ENCODE measurements at regions not wholly inside any gene's neighbourhood (a gene's known extent, or its start where the extent isn't known, plus 50 kb on each side); places are given as distances from the start of the nearest gene placed in this dataset.

- Histone ChIP-seq H3K4me2 (ENCODE audit: low read depth, low read length) (no peak overlapping the region), H3K9me3 (replicated peaks; ENCODE audit: insufficient read depth, low read length) (no peaks in the 10 kb centered on the region), H3K9me2 (replicated peaks; ENCODE audit: insufficient read depth, low read length) (no peaks in the 10 kb centered on the region), H3K27ac (ENCODE audit: low read length) (no peak overlapping the region), H3K27me3 (replicated peaks; ENCODE audit: insufficient read depth, low read length) (no peaks in the 10 kb centered on the region), H3F3A (ENCODE audit: insufficient read depth, low read length) (no peaks in the 10 kb centered on the region), H3K79me2 (ENCODE audit: low read length) (no peaks in the 10 kb centered on the region), H3K9ac (ENCODE audit: low read length) (no peak overlapping the region), H4K20me1 (ENCODE audit: insufficient read depth, low read length) (no peaks in the 10 kb centered on the region), H3K4me3 (ENCODE audit: low read length) (no peak overlapping the region), H3K36me3 (replicated peaks; ENCODE audit: insufficient read depth, low read length) (no peaks in the 10 kb centered on the region), H3K4me1 (ENCODE audit: low read length) (no peaks in the 10 kb centered on the region), H2AFZ (ENCODE audit: low read length) (no peak overlapping the region)
- DNase-seq, result no peak
- TF ChIP-seq CTCF (IDR thresholded peaks at IDR 0.05; ENCODE audit: low read length) (no peak), EZH2 (optimal IDR thresholded peaks at IDR 0.05; ENCODE audit: low read depth, low read length) (no peak), EZH2phosphoT487 (IDR thresholded peaks at IDR 0.05; ENCODE audit: low read length) (no peak)
Observed at GRCh38 chr2:173669271-173669853, 295.8 kb downstream of the SP3 start.

- no peaks in the 10 kb centered on the region for H3K79me2 ChIP-seq (ENCODE audit: low read length)
- H3K27me3 ChIP-seq (replicated peaks; ENCODE audit: insufficient read depth, low read length), result no peaks in the 10 kb centered on the region
- H3K4me1 ChIP-seq (ENCODE audit: low read length), result no peaks in the 10 kb centered on the region
- H3K4me2 ChIP-seq (ENCODE audit: low read depth, low read length), result no peak overlapping the region
- no peak overlapping the region for H3K9ac ChIP-seq (ENCODE audit: low read length)
- TF ChIP-seq EZH2 (optimal IDR thresholded peaks at IDR 0.05; ENCODE audit: low read depth, low read length) (no peak), CTCF (IDR thresholded peaks at IDR 0.05; ENCODE audit: low read length) (no peak), EZH2phosphoT487 (IDR thresholded peaks at IDR 0.05; ENCODE audit: low read length) (no peak)
- no peaks in the 10 kb centered on the region for H4K20me1 ChIP-seq (ENCODE audit: insufficient read depth, low read length)
- no peaks in the 10 kb centered on the region for H3K9me2 ChIP-seq (replicated peaks; ENCODE audit: insufficient read depth, low read length)
- no peak for DNase-seq
- H2AFZ ChIP-seq (ENCODE audit: low read length), result no peak overlapping the region
- no peaks in the 10 kb centered on the region for H3K36me3 ChIP-seq (replicated peaks; ENCODE audit: insufficient read depth, low read length)
- no peak overlapping the region for H3K4me3 ChIP-seq (ENCODE audit: low read length)
- H3K9me3 ChIP-seq (replicated peaks; ENCODE audit: insufficient read depth, low read length), result no peaks in the 10 kb centered on the region
- H3F3A ChIP-seq (ENCODE audit: insufficient read depth, low read length), result no peaks in the 10 kb centered on the region
- H3K27ac ChIP-seq (ENCODE audit: low read length), result no peak overlapping the region
Observed at GRCh38 chr2:173669888-173670287, 295.3 kb downstream of the SP3 start.

- Histone ChIP-seq H3F3A (ENCODE audit: insufficient read depth, low read length) (no peaks in the 10 kb centered on the region), H3K27ac (ENCODE audit: low read length) (no peak overlapping the region), H3K79me2 (ENCODE audit: low read length) (no peaks in the 10 kb centered on the region), H3K9me2 (replicated peaks; ENCODE audit: insufficient read depth, low read length) (no peaks in the 10 kb centered on the region), H3K9me3 (replicated peaks; ENCODE audit: insufficient read depth, low read length) (no peaks in the 10 kb centered on the region), H3K4me1 (ENCODE audit: low read length) (no peaks in the 10 kb centered on the region), H3K27me3 (replicated peaks; ENCODE audit: insufficient read depth, low read length) (no peaks in the 10 kb centered on the region), H3K4me2 (ENCODE audit: low read depth, low read length) (no peak overlapping the region), H3K4me3 (ENCODE audit: low read length) (no peak overlapping the region), H2AFZ (ENCODE audit: low read length) (no peak overlapping the region), H3K36me3 (replicated peaks; ENCODE audit: insufficient read depth, low read length) (no peaks in the 10 kb centered on the region), H3K9ac (ENCODE audit: low read length) (no peak overlapping the region), H4K20me1 (ENCODE audit: insufficient read depth, low read length) (no peaks in the 10 kb centered on the region)
- no peak for DNase-seq
- TF ChIP-seq EZH2phosphoT487 (IDR thresholded peaks at IDR 0.05; ENCODE audit: low read length), result no peak
- TF ChIP-seq CTCF (IDR thresholded peaks at IDR 0.05; ENCODE audit: low read length), result no peak
- no peak for TF ChIP-seq EZH2 (optimal IDR thresholded peaks at IDR 0.05; ENCODE audit: low read depth, low read length)
Observed at GRCh38 chr2:173672573-173673340, 292.4 kb downstream of the SP3 start.
